Stimulated activated CD8-positive, alpha-beta memory T cell treated with anti-CD3 and anti-CD28 coated beads, Interleukin-7, amount 100 ng/mL, for 48 hours (primary cell): ENCODE measurements at regions not wholly inside any gene's neighbourhood (a gene's known extent, or its start where the extent isn't known, plus 50 kb on each side); places are given as distances from the start of the nearest gene placed in this dataset.

Experiments
- DNase-seq, 2 donors: peaks; one replicate each; pipeline ENCODE4 v3.0.0-alpha.2; 2020; ENCODE audit warnings: low read depth in 1 of 2; ENCODE audit errors: extremely low read depth in 1 of 2

DNA sequence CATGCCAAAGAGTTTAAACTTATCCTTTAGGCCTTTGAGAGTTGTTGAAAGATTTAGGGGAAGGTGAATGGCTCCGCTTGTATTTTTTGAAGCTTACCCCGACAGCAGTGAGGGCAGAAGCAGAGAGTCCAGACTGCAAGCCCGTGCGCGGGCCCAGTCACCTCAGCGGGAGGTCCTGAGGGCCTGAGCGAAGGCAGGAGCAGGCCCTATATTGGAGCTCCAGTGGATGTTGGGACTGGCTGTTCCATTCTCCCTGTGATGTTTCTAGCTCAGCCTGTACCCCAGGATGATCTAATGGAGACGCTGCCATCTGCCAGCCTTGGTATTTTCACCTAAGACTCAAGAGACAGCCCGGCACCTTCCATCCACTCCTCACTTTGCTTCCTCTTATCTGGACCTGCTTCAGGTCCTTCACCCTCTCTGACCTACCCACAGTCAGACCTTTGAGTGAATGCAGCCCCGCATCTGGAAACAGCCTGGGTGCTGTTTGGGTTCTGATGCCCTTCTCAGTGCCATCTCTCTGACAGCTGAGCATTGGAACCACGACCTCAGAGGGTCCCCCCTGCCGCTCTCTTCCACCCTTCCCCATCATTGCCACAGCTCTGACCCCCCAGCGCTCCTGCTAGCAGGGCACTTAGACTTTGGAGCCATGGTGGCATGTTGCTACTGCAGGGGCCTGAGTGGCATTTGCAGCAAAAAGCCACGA is 628.2 kb upstream of the CADM1 start:
- DNase-seq, result no peak

DNA sequence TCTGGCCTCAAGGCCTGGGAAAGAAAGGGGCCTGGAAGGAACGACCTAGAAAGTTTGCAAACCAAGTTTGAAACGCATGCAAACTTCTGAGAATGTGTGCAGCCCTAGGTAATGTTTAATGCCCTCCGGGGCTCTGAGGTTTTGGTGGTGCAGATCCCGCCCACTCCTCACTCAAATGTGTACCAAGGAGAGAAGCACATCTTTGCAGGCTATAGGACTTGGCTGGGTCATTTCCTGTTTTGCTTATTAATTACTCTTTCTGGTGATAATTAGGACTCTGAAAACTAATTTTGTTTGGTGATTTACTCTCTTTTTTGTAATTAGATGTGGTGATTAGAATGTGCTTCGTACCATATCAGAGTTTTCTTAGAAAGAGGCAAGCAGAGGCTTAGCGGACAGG is 625.9 kb upstream of the CADM1 start:
- no peak for DNase-seq

DNA sequence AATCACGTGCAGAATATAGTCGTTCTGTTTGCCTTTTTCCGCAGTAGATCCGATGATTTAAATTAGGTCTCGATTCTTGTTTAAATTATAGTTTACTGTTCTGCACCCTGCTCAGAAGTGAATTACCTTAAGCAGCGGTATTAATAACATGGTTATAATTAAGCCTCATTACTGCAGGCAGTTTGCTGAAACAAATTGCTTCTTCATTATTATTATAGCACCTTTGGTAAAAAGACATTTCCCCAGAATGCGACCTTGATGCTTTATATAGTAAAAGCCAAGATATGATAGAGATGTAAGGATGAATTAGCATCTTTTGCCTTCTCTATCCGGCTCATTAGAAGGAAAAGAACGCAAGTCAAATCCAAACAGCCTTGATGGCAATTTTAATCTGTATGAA is 625.2 kb upstream of the CADM1 start:
- no peak for DNase-seq

DNA sequence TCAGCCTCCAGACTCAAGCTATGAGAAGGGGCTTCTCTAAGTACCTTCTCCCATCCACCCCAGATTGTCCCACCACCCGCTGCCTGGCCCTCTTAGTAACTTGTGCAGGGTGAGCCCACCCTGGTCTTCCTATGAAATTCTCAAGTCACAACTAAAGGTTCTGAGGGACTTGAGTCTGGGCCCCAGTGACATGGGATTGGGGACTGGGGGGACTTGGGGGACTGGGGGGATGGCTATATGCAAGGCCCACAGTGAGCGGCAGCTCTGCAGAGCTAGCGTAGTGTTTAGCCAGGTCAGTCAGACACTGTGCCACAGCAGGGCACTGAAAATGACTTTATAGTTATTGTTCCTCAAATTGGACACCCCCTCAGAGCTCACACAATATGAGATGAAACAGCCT is 622.3 kb upstream of the CADM1 start:
- no peak for DNase-seq

DNA sequence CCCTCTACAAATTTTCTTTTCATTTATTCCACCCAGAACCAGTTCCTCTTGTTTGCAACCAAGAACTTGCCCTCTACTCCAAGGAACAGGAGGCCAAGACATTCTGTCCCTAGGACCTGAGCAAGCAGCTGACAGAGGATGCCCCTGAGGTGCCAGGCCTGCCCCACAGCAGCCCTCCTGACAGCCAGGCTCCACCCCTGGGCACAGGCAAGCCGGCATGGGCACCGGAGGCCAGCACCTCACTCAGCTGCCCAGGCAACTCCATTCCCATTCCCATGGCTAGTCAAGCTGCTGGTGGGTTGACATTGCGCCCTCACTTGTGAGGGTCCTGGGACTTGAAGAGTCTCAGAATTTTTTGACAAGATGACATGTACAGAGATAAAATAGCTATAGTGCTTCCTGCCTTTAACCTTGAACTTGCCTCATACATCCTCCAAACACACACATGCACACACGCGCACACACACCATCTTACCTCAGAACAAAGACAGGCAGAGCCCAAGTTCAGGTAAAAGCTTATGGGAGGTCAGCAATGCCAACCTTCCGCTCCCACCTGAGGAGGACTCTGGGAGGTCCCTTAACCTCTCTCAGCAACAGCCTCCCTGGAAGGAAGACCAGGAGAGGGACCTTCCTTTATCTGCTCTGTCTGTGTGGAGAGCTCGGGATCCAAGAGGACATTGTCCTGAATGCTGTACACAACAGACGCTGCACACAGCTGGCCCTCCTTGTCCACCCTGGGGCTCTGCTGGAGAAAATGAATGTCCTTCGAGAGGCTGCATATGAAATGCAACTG is 620.9 kb upstream of the CADM1 start:
- no peak for DNase-seq

DNA sequence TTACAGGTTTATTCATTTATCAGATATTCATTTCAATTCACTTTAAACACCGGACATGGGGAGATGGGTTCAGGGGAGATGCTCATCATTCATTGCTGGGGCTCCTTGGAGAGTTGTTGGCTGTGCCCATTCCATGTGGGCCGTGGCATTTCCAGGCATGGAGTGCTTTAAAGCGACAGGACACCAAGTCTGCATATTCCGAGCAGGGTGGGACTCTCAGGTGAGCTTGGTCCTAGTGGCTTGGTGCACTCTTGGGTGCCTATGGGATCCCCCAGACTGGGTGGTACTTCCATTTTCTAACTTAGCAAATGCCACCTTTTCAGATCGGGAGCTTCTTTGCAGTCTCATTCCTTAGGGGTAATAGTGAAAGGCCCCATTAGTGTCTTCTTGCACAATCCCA is 619.5 kb upstream of the CADM1 start:
- DNase-seq, result no peak

DNA sequence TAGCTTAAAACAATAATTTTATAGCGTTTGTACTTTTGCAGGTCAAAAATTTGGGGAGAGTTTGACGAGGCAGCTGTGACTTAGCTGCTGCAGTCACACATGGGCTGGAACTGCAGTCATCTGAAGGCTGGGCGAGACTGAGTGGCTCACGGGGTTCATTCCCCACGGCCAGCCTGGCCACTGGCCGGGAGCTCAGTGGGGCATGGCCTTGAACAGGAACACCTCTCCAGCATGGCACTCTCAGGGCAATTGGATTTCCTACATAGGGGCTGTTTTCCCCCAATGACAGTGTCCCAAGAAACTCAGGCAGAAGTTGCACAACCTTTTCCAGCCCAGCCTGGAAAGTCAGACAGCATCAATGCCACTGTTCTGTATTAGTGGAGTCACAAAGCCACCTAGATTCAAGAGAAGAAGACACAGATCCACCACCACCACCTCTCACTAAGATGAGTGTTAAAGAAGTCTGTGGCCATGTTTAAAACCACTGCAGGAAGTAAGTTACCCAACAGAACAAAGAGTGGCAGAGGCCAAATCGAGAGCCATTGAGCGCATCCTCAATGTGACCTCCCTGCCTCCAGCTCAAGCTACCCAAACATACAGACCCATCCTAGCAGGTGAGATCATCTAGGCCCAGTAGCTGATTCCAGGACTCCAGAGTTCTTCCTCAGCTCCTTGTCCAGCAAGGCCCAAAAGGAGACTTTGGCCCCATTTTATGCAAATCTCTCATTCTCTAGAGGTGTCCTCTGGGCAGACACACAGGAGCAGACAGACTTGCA is 618.7 kb upstream of the CADM1 start:
- no peak for DNase-seq

DNA sequence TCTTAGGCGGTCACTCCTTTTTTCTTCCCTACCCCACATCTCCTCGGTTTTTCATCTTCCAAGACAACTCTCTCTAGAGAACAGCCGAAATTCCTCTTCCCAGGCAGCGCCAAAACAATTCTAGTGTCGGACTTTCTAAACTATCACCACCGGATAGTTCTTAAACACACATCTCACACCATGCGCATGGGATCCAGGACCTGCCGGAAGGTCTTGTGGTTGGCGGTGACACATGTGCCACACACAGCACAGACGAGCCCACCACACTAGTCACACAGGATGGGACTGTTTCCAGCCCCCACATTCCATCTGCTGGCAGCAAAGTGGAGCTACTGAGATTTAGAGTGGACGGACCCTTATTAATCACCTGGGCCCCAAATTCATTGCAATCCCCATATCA is 614.9 kb upstream of the CADM1 start:
- DNase-seq, result no peak

DNA sequence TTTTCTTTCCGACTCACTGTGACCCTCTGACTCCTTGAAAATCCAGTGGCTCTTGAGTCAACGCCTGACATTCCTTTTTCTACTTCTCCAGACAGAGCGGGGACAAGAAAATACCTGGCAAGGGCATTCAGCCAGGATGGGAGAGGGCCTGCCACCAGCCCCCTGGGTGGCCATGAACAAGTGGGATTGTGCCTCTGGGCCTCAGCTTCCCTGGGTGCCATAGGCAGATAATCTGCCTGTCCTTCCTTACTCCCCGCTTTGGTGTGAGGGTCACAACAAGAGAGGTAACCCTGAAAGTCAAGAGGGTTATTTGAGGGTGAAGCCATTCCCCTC is 613.9 kb upstream of the CADM1 start:
- no peak for DNase-seq

DNA sequence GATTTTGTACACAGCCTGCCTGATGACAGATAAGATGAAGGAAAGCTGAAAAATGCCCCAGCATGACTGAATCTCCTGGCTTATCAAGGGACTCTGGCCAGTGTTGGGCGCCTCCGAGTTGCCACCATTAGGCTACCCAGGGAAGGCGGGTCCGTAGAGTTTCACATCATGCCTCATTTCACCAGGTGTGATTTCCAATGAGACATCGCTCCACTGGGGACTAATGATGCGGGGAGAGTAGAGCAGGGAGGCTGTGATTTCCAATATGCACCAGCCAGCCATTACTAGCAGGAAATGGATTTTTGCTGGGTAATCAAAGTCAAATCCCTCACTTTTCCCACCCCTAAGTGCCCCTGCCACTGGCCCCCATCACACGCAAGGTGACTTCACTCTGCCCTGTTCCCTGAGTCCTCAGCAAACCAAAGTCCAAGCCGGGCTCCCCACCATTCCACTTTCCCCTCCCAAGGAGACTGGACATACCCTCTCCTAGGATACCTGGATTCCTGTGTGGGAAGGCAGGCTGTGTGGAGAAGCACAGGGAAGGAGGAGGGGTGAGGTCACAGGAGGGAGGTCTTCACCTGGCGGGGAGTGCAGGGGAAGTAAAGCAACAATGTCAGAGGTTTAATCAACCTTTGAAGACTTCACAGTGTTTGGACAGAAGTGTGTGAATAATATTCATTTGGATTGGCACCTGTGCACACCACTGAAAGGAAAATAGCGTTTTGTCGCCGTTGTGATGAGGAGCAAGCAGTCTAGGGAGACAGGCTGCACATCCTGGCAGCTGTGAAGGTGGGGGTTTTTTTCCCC is 613.3 kb upstream of the CADM1 start:
- DNase-seq, result no peak

DNA sequence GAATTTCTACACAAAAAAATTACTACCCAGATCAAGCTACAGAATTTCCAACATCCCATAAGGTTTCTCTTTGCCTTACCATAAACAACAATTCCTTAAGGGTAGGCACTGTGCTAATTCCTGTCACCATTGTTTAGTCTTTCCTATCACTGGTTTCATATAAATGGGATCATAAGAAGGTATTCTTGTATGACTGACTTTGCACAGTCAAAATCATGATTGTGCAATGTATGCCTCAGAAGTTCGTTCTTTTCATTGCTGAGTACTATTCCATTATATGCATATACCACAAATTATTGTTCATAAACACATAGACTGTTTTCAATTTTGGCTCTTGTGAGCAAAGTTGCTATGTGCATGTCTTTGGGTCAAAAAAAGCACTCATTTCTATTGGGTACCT is 611.6 kb upstream of the CADM1 start:
- no peak for DNase-seq

DNA sequence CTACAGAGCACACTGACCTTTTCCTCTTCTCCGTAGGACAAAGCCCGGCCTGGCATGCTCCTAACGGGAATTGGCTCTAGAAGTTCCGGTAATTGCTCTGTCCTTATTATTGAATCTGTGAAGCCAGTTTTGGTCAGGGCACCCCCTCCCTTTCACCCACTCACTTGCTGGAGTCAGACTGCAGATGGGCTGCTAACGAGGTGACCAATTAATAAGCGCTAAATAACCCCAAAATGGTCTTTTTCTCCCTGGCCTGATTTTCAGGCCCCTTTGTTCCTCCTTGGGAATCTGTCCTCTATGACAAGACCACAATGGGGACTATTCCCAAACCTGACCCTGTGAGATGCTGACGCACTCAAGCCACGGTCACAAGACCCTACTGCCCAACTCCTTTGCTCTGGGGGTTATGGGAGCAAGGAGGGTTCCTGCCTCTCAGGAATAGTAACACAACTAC is 610.0 kb upstream of the CADM1 start:
- DNase-seq, result no peak

DNA sequence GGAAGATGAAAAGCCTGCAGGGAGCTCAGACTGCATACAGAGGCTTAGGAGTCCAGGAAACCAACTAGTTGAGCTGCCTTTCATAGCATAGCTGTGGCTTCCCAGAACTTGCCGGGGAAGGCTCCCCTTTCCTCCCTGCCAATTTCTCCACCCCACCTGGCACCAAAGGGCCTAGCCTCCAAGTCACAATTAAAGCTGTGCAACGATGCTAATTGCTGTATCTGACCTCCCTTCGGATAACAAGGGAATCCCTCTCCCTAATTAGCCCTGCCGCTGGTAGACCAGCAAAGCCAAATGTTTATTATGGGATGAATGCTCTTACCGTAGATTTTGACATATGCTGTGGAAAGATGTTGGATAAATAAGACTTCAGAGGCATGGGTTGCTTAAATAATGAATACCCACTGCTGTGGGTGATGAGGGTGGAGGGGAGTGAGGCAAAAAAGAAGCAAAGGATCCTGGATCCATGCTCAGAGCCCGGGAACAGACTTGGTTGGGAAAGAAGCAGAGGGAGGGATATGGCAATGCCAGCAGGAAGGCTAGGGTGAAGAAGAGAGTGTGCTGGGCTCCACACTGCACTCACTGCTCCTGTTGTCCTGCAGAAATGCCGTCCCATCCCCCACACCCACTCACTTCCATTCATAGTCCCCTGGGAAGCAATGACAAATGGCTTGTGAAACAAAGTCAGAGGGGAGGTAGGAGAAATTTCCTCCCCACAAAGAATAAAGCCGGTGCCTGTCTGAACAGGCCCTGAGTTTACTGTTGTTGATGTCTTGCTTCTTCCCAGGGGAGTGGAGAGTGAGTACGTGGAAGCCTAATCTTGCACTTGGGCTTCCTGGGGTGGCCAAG is 608.1 kb upstream of the CADM1 start:
- DNase-seq, result no peak

DNA sequence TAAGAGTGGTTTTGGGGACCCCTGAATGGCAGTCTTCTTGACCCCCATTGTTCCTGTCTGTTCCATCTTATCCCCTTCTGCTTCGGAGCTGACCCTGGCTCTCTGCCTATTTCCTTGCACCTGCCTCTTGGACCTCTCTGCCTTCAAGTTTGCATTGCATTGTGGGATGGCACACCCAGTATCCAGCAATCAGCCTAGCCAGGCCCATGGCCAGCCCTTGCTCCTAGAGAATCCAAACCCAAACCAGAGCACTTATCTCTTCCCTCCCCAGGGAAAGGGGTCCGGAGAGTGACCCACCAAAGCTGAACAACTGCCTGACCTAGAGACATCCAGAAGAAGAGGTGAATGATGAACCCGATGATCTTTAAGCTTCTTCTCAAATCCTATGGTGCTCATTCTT is 607.3 kb upstream of the CADM1 start:
- DNase-seq, result no peak

DNA sequence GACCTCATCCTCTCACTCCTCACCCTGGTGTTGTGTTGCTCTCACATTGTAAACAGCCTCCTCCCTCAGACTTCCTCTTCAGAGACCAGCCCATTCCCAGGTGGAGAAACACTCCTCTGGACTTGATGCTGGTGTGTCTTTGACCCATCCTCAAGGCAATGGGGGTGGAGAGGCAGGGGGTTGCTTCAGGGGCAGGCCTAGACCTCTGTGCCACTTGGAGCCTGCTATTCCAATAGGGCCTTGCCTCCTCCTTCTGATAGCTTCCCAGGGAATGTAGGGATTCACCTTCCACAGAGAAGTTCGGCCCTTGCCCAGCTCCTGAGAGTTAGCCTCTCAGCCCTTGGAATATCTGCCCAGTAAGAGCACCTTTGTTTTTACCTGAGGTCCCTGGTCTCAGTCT is 606.6 kb upstream of the CADM1 start:
- no peak for DNase-seq

DNA sequence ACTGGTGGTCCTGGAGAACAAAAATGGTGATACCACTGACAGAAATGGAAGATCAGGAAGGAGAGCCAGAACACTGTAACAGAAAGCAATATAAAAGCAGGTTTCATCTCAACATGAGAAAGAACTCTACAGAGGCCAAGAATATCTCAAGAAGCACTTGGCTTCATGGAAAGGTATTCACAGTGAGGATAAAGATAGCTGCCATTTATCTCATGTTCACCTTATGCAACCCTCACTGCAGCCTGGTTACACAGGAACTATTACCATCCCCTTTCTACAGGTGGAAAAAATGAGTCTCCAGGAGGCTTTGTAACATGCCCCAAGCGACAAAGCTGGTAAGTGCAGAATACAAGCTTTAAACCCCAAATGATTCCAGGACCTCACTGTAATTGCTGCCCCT is 606.1 kb upstream of the CADM1 start:
- no peak for DNase-seq

DNA sequence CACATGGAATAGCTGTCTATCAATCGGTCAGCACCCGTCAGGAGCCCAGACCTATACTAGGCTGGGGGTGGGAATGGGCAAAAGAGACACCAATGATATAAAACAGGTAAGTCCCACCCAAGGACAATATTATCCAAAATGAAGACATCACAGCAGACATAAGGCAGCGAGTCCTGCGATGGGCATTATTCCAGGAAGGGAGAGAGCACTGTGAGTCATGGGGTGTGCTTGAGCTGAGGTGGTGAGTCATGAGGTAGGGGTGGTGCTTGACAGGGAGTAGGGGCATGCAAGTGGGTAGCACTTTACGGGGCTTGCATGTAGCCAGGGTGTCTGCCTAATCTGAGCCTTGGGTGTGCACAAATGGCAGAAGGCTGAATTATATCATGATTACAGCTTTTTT is 605.0 kb upstream of the CADM1 start:
- no peak for DNase-seq

DNA sequence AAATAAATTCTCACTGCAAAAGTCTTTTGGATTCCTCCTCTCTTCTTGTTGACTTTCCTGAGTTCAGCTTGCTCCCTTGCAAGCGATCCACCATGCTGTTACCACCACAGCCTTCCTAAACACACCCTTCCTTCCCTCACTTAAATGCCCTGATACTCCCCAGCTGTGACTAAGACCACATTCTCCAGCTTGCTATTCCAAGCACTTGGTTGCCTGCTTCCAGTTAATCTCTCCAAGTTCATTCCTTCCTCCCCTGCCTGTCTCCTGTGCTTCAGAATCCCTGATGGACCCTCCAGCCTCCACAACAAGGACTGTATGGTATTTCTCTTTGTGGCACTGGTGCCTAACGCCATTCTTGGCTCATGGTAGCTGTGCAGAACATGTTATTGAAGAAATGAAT is 603.9 kb upstream of the CADM1 start:
- DNase-seq, result no peak

DNA sequence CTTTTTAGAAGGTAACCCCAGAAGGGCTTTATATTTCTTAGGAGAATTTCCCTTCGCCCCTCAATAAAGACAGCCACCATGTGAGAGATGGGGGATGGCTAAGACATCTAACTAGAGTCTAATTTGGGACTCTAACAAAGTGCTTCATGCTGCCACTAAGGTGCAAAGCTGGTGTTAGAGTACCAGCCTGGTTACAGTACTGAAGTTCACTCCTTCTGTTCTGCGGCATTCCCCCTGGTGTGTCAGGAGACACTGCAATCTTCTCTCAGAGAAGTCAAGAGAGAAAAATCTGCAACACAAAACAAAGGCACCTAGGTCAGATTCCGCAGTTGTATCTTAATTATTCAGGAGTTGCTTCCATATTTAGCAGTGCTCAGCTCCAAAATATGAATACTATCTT is 603.0 kb upstream of the CADM1 start:
- no peak for DNase-seq

DNA sequence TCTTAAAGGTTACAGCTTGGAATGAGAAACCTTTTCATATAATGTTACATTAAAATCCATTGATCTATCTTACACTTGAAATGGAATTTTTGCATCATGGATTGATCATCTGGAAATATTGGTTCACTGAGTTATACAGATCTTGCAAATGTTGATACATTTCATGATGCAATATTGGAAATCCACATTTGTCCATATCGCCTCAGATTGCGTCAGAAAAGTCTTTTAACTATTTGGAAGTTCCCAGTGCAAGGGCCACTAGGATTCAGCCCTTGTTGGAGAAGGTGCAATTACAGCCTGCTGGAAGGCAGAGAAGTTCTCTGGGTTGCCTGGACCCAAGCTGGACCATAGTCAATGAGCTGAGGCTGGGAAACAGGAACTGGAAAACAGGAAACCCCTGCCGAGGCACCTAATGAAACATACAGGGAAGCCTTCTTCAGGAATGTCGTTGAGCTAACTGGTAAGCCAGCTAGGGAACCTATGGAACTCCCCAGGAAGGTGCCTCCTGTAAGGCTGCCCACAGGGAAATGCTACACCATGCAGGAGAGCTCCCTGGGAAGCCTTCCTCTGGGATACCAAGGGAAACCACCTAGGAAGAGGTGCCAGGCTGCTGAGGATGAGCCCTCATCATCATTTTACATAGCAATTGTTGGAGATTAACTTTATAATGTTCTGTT is 600.4 kb upstream of the CADM1 start:
- DNase-seq, result no peak
